LHCN-M2 (cell line): ENCODE measurements at regions not wholly inside any gene's neighbourhood (a gene's known extent, or its start where the extent isn't known, plus 50 kb on each side); places are given as distances from the start of the nearest gene placed in this dataset.
A peak's percentile ranks its signal among the peaks of the same experiment; 100 is the strongest.

Source experiments
- DNase-seq: peaks from one replicate; pipeline ENCODE4 v3.0.0-alpha.2; 2012; ENCODE audit warnings: low read depth

DNA sequence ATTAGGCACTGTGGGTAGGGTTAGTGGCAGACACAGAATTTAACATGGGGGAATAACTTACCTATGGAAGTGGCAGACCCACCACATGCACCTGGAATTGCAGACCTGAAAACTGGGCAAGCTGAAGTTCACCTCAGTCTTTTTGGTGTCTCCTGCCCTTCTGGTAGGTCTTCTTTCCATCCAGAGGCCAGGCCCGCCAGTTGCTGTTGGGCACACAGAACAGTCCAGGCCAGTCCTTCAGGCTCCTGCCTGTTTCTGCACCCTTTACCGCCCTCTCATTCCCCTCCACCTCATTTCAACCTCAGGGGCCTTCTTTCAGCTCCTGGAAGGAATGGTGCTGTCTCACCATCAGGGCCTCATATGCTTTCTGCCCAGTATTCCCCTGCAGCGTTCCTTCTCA lies 358.9 kb upstream of the ETAA1 start:
- no peak for DNase-seq

DNA sequence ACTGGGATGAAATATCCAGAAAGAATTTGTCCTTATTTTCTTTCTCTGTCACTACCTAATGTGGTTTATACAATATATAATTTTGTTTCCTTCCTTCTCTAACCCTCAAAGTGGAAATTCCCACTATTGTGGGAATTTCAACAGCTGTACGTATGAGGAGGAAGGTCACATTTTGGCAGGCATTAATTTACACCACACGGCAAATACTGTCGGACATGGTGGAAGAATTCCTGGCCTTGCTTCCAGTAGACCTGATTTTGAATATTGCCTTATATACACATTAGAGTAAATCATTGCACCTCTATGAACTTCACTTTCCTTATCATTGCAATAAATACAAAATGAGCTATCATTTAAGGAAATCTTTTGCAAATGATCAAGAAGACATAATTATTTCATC lies 358.1 kb upstream of the ETAA1 start:
- no peak for DNase-seq

GRCh38 chr2:67039517-67040103 lies 357.5 kb upstream of the ETAA1 start:
- no peak for DNase-seq

DNA sequence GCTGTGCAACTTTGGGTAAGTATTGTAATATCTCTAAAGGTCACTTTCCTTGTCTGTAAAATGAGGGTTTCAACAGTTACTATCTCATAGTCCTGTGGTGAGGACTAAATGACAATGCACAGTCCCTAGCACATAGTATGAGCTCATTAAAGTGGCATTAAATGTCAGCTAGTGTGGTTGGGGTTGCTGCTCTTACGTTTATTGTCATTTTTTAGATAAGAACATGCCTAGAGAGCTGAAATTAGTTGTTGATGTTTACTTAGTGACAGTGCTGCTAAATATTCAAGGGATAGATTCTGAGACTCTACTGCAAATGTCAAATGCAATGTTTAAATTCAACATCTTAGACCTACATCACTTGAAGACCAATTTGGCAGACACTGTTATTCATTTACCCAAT lies 356.1 kb upstream of the ETAA1 start:
- DNase-seq = no peak

- no peak for DNase-seq
Measured at GRCh38 chr2:67043781-67044478, 353.2 kb upstream of the ETAA1 start.

- no peak for DNase-seq
Measured at GRCh38 chr2:67046591-67046990, 350.5 kb upstream of the ETAA1 start.

- no peak for DNase-seq
Measured at GRCh38 chr2:67048314-67048713, 348.8 kb upstream of the ETAA1 start.

GRCh38 chr2:67050622-67051021 lies 346.5 kb upstream of the ETAA1 start:
- peak; percentile 3 for DNase-seq

- DNase-seq = no peak
Measured at GRCh38 chr2:67054728-67055127, 342.4 kb upstream of the ETAA1 start.

GRCh38 chr2:67055387-67056304 lies 341.5 kb upstream of the ETAA1 start:
- DNase-seq = peak; percentile 4

DNA sequence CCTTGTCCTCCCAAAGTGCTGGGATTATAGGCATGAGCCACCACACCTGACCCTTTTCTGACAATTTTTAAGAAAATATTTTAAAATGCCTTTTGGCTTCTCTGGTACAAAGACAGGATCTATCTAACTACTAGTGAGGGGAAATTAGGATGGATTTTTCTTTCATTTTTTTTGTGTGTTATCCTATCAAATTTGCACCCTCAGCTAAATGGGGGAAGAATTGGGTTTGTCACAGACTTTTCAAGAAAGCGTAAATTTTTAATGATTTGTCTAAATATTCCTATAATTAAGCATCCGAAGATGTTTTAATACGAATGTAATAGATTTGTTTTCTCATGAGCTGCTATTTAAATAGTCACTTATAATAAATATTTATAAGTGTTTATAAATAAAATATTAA lies 340.0 kb upstream of the ETAA1 start:
- no peak for DNase-seq

GRCh38 chr2:67057901-67058703 lies 339.0 kb upstream of the ETAA1 start:
- no peak for DNase-seq

GRCh38 chr2:67065046-67065445 lies 332.1 kb upstream of the ETAA1 start:
- DNase-seq = no peak

DNA sequence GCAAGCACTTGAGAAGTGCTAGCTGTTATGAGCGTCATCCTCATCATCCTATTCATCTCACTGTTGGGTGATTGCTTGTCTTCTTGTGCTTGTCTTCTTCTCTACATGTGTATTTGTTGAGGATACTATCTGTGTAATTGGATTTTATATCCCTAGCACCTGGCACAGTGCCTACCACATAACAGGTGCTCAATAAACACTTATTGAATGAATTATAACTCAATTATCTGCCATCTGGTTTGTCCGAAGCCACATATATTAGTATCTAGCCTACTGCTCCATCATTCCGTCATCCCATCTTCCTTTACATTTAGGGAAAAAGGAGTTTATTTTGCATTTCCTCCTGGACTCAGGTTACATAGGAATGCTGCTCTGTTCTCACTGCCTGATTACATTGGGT lies 330.4 kb upstream of the ETAA1 start:
- no peak for DNase-seq

- no peak for DNase-seq
Measured at GRCh38 chr2:67067656-67068055, 329.5 kb upstream of the ETAA1 start.

GRCh38 chr2:67070826-67071225 lies 326.3 kb upstream of the ETAA1 start:
- DNase-seq = no peak

- no peak for DNase-seq
Measured at GRCh38 chr2:67075056-67075455, 322.1 kb upstream of the ETAA1 start.

DNA sequence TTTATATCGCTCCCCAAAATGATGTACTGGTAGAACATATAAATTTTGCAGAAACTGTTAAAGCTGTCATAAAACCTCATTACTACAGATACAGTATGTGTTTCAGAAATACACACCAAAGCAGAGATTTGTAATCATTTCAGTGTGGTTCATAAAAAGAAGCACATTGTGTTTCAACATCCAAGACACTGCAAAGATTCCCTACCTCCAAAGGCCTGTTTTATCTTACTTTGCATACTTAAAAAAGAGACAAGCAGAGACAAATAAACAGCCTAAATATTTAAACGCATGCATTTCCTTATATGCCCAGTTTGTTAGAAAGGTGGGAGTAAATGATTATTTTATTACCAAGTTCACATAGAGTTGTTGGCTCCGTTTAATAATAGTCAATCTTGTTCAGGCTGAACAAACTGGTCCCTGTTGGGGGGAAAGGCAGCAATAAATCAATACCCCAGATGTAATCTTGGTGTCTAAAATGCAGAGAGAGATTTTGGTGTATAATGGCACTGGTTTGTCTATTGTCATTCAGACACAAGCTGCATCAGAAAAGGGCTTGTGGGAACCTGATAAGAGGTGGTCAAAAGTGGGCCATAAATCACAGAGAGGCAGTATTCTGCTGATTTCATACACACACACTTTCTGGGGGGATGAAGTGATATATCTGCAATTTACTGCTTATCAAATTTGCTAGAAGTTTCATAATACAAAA lies 321.4 kb upstream of the ETAA1 start:
- DNase-seq = no peak

- no peak for DNase-seq
Measured at GRCh38 chr2:67076239-67076624, 320.9 kb upstream of the ETAA1 start.

GRCh38 chr2:67079729-67080128 lies 317.4 kb upstream of the ETAA1 start:
- DNase-seq = no peak

DNA sequence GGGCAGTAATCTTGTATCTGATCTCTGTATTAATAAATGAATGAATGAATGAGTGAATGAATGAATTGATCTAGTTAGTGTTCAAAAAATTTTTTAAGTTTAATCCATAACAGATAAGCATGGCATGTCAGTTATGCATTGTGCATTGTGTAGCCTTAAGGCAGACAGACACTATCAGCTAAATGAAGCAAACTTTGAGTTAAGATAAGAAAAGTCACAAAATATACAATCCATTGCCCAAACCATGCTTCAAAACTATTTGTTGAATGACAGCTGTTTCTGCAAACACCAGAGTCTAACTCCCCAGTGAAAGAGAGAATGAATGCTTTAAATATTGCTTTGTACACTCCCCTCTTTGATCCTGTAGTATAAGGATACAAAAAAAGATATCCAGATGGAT lies 314.3 kb upstream of the ETAA1 start:
- DNase-seq = no peak
